ENCODE measurements at regions not wholly inside any gene's neighbourhood (a gene's known extent, or its start where the extent isn't known, plus 50 kb on each side); places are given as distances from the start of the nearest gene placed in this dataset.

DNA sequence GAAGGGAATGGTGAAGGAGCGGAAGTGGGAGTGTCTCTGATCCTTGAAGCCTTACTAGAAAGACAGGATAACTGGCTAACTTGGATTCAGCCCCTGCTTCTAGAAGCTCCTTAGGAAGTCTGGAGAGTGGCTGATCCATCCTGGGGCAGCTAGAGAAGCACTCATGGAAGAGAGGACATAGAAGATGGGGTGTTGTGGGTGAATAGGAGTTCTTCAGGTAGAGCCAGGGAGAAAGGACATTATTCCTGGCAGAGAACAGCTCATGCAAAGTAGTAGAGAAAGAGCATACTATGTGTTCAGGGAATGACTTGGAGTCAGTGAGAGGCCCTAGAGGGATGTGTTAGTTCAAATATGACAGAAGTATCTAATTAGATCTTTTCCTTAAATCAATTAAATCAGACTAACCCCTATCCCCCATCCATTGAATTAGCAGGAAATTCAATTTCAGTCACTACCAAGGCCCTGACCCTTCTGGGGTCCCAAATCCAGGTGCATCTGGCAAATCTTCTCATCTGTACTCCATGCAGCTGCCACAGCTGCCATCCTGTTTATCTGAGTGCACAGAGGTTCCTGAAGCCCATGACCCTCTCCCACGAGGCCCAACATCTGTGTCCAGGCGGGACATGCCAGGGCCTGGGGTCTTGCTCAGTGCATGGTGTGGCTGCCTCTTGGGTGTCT is 130.7 kb downstream of the DHX35 start:
- Histone ChIP-seq H3K27ac (ENCODE audit: extremely low read depth, low read depth, low read length) (no peak overlapping the region), H3K9me3 (ENCODE audit: control insufficient read depth, insufficient read depth, low read depth, low read length) (no peaks in the 10 kb centered on the region), H3K4me3 (ENCODE audit: low read depth, low read length) (no peak overlapping the region), H3K36me3 (ENCODE audit: control insufficient read depth in 2 of 2, insufficient read depth in 1 of 2, low read length in 2 of 2) (no peaks in the 10 kb centered on the region), H3K4me1 (ENCODE audit: control insufficient read depth, insufficient read depth, low read length) (no peaks in the 10 kb centered on the region)
- POLR2A ChIA-PET = no interaction called here
- TF ChIP-seq ZNF335 (tag by site-specific recombination; conservative IDR thresholded peaks at IDR 0.05) (no peak), ZFP3 (tag by site-specific recombination; IDR thresholded peaks at IDR 0.05; ENCODE audit: low read depth) (peak; percentile 85)
- CTCF ChIA-PET = interaction anchor here (0.6 to 3.9 kb wide), 4 partner anchors 11 to 233 kb away, joined by 3 to 14 read pairs (median 5); no protein-coding TSS in a partner anchor

DNA sequence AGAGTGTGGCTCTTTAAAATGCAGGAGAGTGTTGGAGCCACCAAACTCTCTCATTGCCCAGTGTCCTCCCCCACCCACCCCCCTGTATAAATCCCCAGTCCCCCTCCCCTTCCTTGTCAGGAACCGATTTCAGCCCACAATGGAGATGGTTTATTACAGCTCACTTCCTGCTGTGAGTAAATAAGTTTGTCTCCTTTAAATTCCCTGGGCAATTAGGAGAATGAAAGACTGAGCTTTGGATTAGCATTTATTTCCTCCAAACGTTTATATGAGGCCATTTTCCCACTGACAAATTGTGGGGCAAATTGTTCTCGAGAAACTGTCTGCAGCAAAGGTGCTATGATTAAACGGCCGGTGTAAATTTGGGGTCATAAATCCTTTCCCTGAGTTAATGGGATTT is 128.8 kb downstream of the DHX35 start:
- ChIA-PET CTCF (interaction anchor here (0.6 to 3.9 kb wide), 2 partner anchors 9 to 272 kb away, joined by 4 to 14 read pairs; no protein-coding TSS in a partner anchor), POLR2A (no interaction called here)
- Histone ChIP-seq H3K4me1 (ENCODE audit: control insufficient read depth, insufficient read depth, low read length) (no peaks in the 10 kb centered on the region), H3K9me3 (ENCODE audit: control insufficient read depth, insufficient read depth, low read depth, low read length) (no peaks in the 10 kb centered on the region), H3K27ac (ENCODE audit: extremely low read depth, low read depth, low read length) (no peak overlapping the region), H3K36me3 (ENCODE audit: control insufficient read depth in 2 of 2, insufficient read depth in 1 of 2, low read length in 2 of 2) (no peaks in the 10 kb centered on the region), H3K4me3 (ENCODE audit: low read depth, low read length) (no peak overlapping the region)
- TF ChIP-seq, protein P1, sequence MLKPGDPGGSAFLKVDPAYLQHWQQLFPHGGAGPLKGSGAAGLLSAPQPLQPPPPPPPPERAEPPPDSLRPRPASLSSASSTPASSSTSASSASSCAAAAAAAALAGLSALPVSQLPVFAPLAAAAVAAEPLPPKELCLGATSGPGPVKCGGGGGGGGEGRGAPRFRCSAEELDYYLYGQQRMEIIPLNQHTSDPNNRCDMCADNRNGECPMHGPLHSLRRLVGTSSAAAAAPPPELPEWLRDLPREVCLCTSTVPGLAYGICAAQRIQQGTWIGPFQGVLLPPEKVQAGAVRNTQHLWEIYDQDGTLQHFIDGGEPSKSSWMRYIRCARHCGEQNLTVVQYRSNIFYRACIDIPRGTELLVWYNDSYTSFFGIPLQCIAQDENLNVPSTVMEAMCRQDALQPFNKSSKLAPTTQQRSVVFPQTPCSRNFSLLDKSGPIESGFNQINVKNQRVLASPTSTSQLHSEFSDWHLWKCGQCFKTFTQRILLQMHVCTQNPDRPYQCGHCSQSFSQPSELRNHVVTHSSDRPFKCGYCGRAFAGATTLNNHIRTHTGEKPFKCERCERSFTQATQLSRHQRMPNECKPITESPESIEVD (tag by site-specific recombination; IDR thresholded peaks at IDR 0.05) = peak; percentile 29; the same call in 1 of the 2 replicates
- TF ChIP-seq ZNF530 (tag by site-specific recombination; IDR thresholded peaks at IDR 0.05; ENCODE audit: low read depth) = no peak
- TF ChIP-seq GLIS2 (tag by site-specific recombination; IDR thresholded peaks at IDR 0.05) = no peak

DNA sequence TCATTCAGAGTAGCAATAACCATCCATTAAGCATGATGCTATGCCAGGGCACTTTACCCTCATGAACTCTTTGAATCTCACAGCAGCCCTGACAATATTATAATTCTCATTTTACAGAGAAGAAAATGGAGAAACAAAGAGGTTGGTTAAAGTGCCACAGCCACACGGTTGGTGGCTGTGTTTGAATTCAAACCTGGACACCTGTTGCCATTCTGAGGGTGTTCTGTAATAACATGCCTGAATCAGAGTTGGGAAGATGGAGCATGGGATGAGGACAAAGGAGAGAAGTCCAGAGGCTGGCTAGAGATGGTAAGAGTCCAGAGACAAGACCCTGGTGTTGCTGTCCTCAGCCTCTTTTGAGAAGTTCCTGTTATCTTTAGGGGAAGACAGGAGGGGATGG is 127.7 kb downstream of the DHX35 start:
- H3K9me3 ChIP-seq (ENCODE audit: control insufficient read depth, insufficient read depth, low read depth, low read length) = no peaks in the 10 kb centered on the region
- CTCF ChIA-PET = no interaction called here
- H3K36me3 ChIP-seq (ENCODE audit: control insufficient read depth in 2 of 2, insufficient read depth in 1 of 2, low read length in 2 of 2) = no peaks in the 10 kb centered on the region
- H3K4me3 ChIP-seq (ENCODE audit: low read depth, low read length) = no peak overlapping the region
- POLR2A ChIA-PET = no interaction called here
- TF ChIP-seq ZNF19 (tag by site-specific recombination; IDR thresholded peaks at IDR 0.05; ENCODE audit: low read depth) (no peak), ZNF202 (tag by site-specific recombination; IDR thresholded peaks at IDR 0.05; ENCODE audit: borderline replicate concordance) (no peak), ZNF302 (tag by site-specific recombination; IDR thresholded peaks at IDR 0.05; ENCODE audit: low read depth) (no peak), ZNF169 (tag by site-specific recombination; IDR thresholded peaks at IDR 0.05) (no peak), FEZF1 (tag by site-specific recombination; IDR thresholded peaks at IDR 0.05) (no peak), WT1 (tag by site-specific recombination; IDR thresholded peaks at IDR 0.05) (no peak), SCRT1 (tag by site-specific recombination; IDR thresholded peaks at IDR 0.05; ENCODE audit: borderline replicate concordance) (peak; percentile 59; the same call in 1 of the 2 replicates), SCRT2 (tag by site-specific recombination; IDR thresholded peaks at IDR 0.05) (peak; percentile 72; the same call in 1 of the 2 replicates)
- TF ChIP-seq, protein P2, sequence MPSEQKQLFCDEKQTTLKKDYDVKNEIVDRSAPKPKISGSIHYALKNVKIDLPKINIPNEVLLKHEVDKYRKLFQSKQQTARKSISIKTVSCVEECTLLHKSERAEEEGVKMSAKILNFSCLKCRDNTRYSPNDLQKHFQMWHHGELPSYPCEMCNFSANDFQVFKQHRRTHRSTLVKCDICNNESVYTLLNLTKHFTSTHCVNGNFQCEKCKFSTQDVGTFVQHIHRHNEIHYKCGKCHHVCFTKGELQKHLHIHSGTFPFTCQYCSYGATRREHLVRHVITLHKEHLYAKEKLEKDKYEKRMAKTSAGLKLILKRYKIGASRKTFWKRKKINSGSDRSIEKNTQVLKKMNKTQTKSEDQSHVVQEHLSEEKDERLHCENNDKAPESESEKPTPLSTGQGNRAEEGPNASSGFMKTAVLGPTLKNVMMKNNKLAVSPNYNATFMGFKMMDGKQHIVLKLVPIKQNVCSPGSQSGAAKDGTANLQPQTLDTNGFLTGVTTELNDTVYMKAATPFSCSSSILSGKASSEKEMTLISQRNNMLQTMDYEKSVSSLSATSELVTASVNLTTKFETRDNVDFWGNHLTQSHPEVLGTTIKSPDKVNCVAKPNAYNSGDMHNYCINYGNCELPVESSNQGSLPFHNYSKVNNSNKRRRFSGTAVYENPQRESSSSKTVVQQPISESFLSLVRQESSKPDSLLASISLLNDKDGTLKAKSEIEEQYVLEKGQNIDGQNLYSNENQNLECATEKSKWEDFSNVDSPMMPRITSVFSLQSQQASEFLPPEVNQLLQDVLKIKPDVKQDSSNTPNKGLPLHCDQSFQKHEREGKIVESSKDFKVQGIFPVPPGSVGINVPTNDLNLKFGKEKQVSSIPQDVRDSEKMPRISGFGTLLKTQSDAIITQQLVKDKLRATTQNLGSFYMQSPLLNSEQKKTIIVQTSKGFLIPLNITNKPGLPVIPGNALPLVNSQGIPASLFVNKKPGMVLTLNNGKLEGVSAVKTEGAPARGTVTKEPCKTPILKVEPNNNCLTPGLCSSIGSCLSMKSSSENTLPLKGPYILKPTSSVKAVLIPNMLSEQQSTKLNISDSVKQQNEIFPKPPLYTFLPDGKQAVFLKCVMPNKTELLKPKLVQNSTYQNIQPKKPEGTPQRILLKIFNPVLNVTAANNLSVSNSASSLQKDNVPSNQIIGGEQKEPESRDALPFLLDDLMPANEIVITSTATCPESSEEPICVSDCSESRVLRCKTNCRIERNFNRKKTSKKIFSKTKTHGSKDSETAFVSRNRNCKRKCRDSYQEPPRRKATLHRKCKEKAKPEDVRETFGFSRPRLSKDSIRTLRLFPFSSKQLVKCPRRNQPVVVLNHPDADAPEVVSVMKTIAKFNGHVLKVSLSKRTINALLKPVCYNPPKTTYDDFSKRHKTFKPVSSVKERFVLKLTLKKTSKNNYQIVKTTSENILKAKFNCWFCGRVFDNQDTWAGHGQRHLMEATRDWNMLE (tag by site-specific recombination; conservative IDR thresholded peaks at IDR 0.05; ENCODE audit: low read depth) = no peak
- H3K4me1 ChIP-seq (ENCODE audit: control insufficient read depth, insufficient read depth, low read length) = no peaks in the 10 kb centered on the region
- H3K27ac ChIP-seq (ENCODE audit: extremely low read depth, low read depth, low read length) = no peak overlapping the region

Measured in HEK293 (cell line).